HepG2 (cell line): ENCODE measurements at regions not wholly inside any gene's neighbourhood (a gene's known extent, or its start where the extent isn't known, plus 50 kb on each side); places are given as distances from the start of the nearest gene placed in this dataset.

Experiments used
- ATAC-seq: fragments of 200-7000 bp; cut with Tn5 transposase; 3 replicates; pipeline ENCODE4 v1.9.1; 2020; ENCODE audit warnings: mild to moderate bottlenecking, moderate library complexity
- BruUV-seq: library from RNA; stranded (reverse); fragments of 400-500 nt; replicated peaks from 2 replicates; lab custom pipeline; 2021; lab: Mats Ljungman, UMichigan
- CTCF ChIA-PET: fragments of 300-600 bp; formaldehyde crosslinking; extraction: SDS; loops from one replicate; lab custom pipeline; 2021; ENCODE audit warnings: low total read pairs, inconsistent platforms, low intra/inter-chr PET ratio; lab: Yijun Ruan, JAX
- POLR2A ChIA-PET: fragments of 350-600 bp; sonication (Branson Sonifier 250); formaldehyde crosslinking; loops from one replicate; lab custom pipeline; 2020; ENCODE audit warnings: antibody characterized with exemption, inconsistent platforms; lab: Yijun Ruan, JAX
- DNase-seq: peaks from one replicate; pipeline ENCODE4 v3.0.0-alpha.2; 2015; ENCODE audit warnings: low spot score
- FAIRE-seq: peaks from 3 replicates; lab custom pipeline; 2011; peaks lifted over from hg19 to GRCh38; lab: Jason Lieb, UNC
- H2AFZ ChIP-seq: one replicate; pipeline ENCODE4 v1.6.1; 2011; ENCODE audit warnings: low read length, inconsistent platforms
- H3K27ac ChIP-seq: fragments of 300-600 bp; 3 replicates; pipeline ENCODE4 v1.8.0; 2011; ENCODE audit warnings: mixed run types, mild to moderate bottlenecking, mixed read lengths, low read length, inconsistent platforms; ENCODE audit not compliant: insufficient read depth; ENCODE audit errors: extremely low read length
- H3K27me3 ChIP-seq, 2 experiments: fragments of 200-600 bp in 1 of 2; 2 replicates in 1 of 2; 3 replicates in 1 of 2; pipeline versions ENCODE4 v1.6.0 to v1.8.0; 2011; ENCODE audit warnings: low read length in 2 of 2, mild to moderate bottlenecking in 2 of 2, moderate library complexity in 2 of 2, inconsistent platforms in 1 of 2; ENCODE audit not compliant: insufficient read depth in 2 of 2, control insufficient read depth in 1 of 2
- H3K36me3 ChIP-seq, 2 experiments: fragments of 200-600 bp in 1 of 2; replicated peaks in 1 of 2; 2 replicates in 1 of 2; 3 replicates in 1 of 2; pipeline versions ENCODE4 v1.5.1 to v1.8.0; 2011; ENCODE audit warnings: low read length in 2 of 2, inconsistent platforms in 1 of 2; ENCODE audit not compliant: insufficient read depth in 2 of 2, control insufficient read depth in 1 of 2
- H3K4me1 ChIP-seq: 2 replicates; pipeline ENCODE4 v1.5.1; 2012; ENCODE audit warnings: low read length, inconsistent platforms; ENCODE audit not compliant: insufficient read depth
- H3K4me2 ChIP-seq: 2 replicates; pipeline ENCODE4 v1.6.0; 2011; ENCODE audit warnings: low read depth, low read length, inconsistent platforms
- H3K4me3 ChIP-seq, 3 experiments: fragments of 200-600 bp in 1 of 3; sonication (generic), shearing (Covaris generic) in 1 of 3; replicated peaks in 1 of 3; 2 replicates each; pipeline ENCODE4 v1.5.1; 2011 to 2016; ENCODE audit warnings: low read length in 3 of 3, inconsistent platforms in 2 of 3, low read depth in 2 of 3, mild to moderate bottlenecking in 2 of 3, control low read depth in 1 of 3, mixed read lengths in 1 of 3; ENCODE audit not compliant: insufficient read depth in 1 of 3
- H3K79me2 ChIP-seq: one replicate; pipeline ENCODE4 v1.6.1; 2011; ENCODE audit warnings: low read length, inconsistent platforms; ENCODE audit not compliant: insufficient read depth
- H3K9ac ChIP-seq: 2 replicates; pipeline ENCODE4 v1.6.0; 2011; ENCODE audit warnings: mild to moderate bottlenecking, low read depth, low read length, inconsistent platforms; ENCODE audit not compliant: insufficient read depth
- H3K9me3 ChIP-seq: 2 replicates; pipeline ENCODE4 v1.5.1; 2012; ENCODE audit warnings: mild to moderate bottlenecking, low read length
- H4K20me1 ChIP-seq: 2 replicates; pipeline ENCODE4 v1.6.0; 2011; ENCODE audit warnings: inconsistent platforms, mild to moderate bottlenecking, low read length, moderate library complexity; ENCODE audit not compliant: insufficient read depth
- ADNP ChIP-seq: sonication (generic); formaldehyde crosslinking; IDR thresholded peaks from 2 replicates; pipeline ENCODE4 v1.4.0; 2020; ENCODE audit warnings: missing genetic modification reagents
- HOMEZ ChIP-seq: IDR thresholded peaks from 2 replicates; pipeline ENCODE4 v1.6.1; 2016; ENCODE audit warnings: low read depth
- KAT2B ChIP-seq: fragments of 150-350 bp; IDR thresholded peaks from 2 replicates; pipeline ENCODE4 v1.6.1; 2014; ENCODE audit warnings: low read depth, low read length, borderline replicate concordance
- MLX ChIP-seq: IDR thresholded peaks from 2 replicates; pipeline ENCODE4 v1.6.1; 2016
- RAD21 ChIP-seq: fragments of 450-650 bp; formaldehyde crosslinking; IDR thresholded peaks from 2 replicates; pipeline ENCODE4 v1.5.0; 2020; ENCODE audit warnings: mild to moderate bottlenecking
- SMARCC2 ChIP-seq: fragments of 450-650 bp; IDR thresholded peaks from 2 replicates; pipeline ENCODE4 v1.6.1; 2017; ENCODE audit warnings: antibody characterized with exemption, mild to moderate bottlenecking
- SP5 ChIP-seq: IDR thresholded peaks from 2 replicates; pipeline ENCODE4 v1.6.1; 2016; ENCODE audit warnings: low read depth, borderline replicate concordance
- THAP8 ChIP-seq: sonication (generic); formaldehyde crosslinking; IDR thresholded peaks from 2 replicates; pipeline ENCODE4 v1.5.1; 2020; ENCODE audit warnings: missing genetic modification reagents, mild to moderate bottlenecking, borderline replicate concordance
- TRIM24 ChIP-seq: sonication (generic); formaldehyde crosslinking; IDR thresholded peaks from 2 replicates; pipeline ENCODE4 v1.8.0; 2022; ENCODE audit warnings: mild to moderate bottlenecking, missing genetic modification reagents
- TSC22D2 ChIP-seq: sonication (generic); formaldehyde crosslinking; IDR thresholded peaks from 2 replicates; pipeline ENCODE4 v1.5.1; 2020; ENCODE audit warnings: missing genetic modification reagents, mild to moderate bottlenecking, borderline replicate concordance
- ZBTB8A ChIP-seq: sonication (generic); formaldehyde crosslinking; IDR thresholded peaks from 2 replicates; pipeline ENCODE4 v1.4.0; 2020; ENCODE audit warnings: mild to moderate bottlenecking, low read depth, missing genetic modification reagents, borderline replicate concordance
- ZFP36L2 ChIP-seq: sonication (generic); formaldehyde crosslinking; IDR thresholded peaks from 2 replicates; pipeline ENCODE4 v1.4.0; 2020; ENCODE audit warnings: missing genetic modification reagents
- ZHX1 ChIP-seq: sonication (generic); formaldehyde crosslinking; IDR thresholded peaks from 2 replicates; pipeline ENCODE4 v1.8.1; 2022; ENCODE audit warnings: low read depth, mild to moderate bottlenecking, missing genetic modification reagents
- ZNF484 ChIP-seq: sonication (generic); formaldehyde crosslinking; IDR thresholded peaks from 2 replicates; pipeline ENCODE4 v1.5.1; 2020; ENCODE audit warnings: mild to moderate bottlenecking, low read depth, missing genetic modification reagents, borderline replicate concordance
- ZNF556 ChIP-seq: sonication (generic); formaldehyde crosslinking; IDR thresholded peaks from 2 replicates; pipeline ENCODE4 v1.4.0; 2020; ENCODE audit warnings: mild to moderate bottlenecking, missing genetic modification reagents, borderline replicate concordance
- ZNF780A ChIP-seq: sonication (generic); formaldehyde crosslinking; IDR thresholded peaks from 2 replicates; pipeline ENCODE4 v1.8.0; 2022; ENCODE audit warnings: mild to moderate bottlenecking, missing genetic modification reagents, moderate library complexity
- WGBS: methylation state at CpG from one replicate; pipeline ENCODE4 v1.1.6; 2017; ENCODE audit warnings: low lambda C conversion rate; 5-methylcytosine and 5-hydroxymethylcytosine counted together
- in situ Hi-C: cut with HindIII; loops from 2 replicates; pipeline ENCODE4 v1.10.0; 2017; ENCODE audit warnings: low pct_unique_long_range_greater_than_20kb; ENCODE audit not compliant: extremely low pct_ligation_motif_present
- intact Hi-C: fragments of 100-400 bp; cut with micrococcal nuclease; formaldehyde crosslinking; loops from one replicate; pipeline ENCODE4 v1.10.0; 2022; ENCODE audit not compliant: unreplicated experiment

- no peaks in the 10 kb centered on the region for H3K4me1 ChIP-seq
- H3K4me2 ChIP-seq = no peak overlapping the region
- ChIA-PET CTCF (no interaction called here), POLR2A (no interaction called here)
- no peak overlapping the region for H3K9ac ChIP-seq
- intact Hi-C loops = no loop called here
- no peak overlapping the region for H3K4me3 ChIP-seq
- DNase-seq (no peak), ATAC-seq (no peak), FAIRE-seq (no peak)
- WGBS = 33% methylated on average over 4 of the region's 4 CpGs
- H2AFZ ChIP-seq = no peak overlapping the region
- no peaks in the 10 kb centered on the region for H4K20me1 ChIP-seq
- no peak overlapping the region for H3K27ac ChIP-seq
- H3K9me3 ChIP-seq = no peaks in the 10 kb centered on the region
- H3K36me3 ChIP-seq = no peaks in the 10 kb centered on the region
- H3K79me2 ChIP-seq = no peaks in the 10 kb centered on the region
- no TSS peak for BruUV-seq
- in situ Hi-C loops = no loop called here
- TF ChIP-seq SP5 (no peak), ADNP (CRISPR knock-in tag) (no peak), ZNF484 (CRISPR knock-in tag) (no peak), ZFP36L2 (no peak), TSC22D2 (CRISPR knock-in tag) (no peak), ZBTB8A (CRISPR knock-in tag) (no peak)
- H3K27me3 ChIP-seq = no peaks in the 10 kb centered on the region
These were observed 531.4 kb upstream of the NBEA start for GRCh38 chr13:34410678-34411077.

GRCh38 chr13:34411177-34411576, 530.9 kb upstream of the NBEA start:
- ATAC-seq (no peak), FAIRE-seq (no peak), DNase-seq (no peak)
- Histone ChIP-seq H3K9ac (no peak overlapping the region), H4K20me1 (no peaks in the 10 kb centered on the region), H3K4me2 (no peak overlapping the region), H2AFZ (no peak overlapping the region), H3K4me3 (no peak overlapping the region), H3K4me1 (no peaks in the 10 kb centered on the region), H3K27me3 (no peaks in the 10 kb centered on the region), H3K9me3 (no peaks in the 10 kb centered on the region), H3K79me2 (no peaks in the 10 kb centered on the region), H3K36me3 (no peaks in the 10 kb centered on the region), H3K27ac (no peak overlapping the region)
- in situ Hi-C loops = no loop called here
- 3% methylated on average over 1 of the region's 1 CpG for WGBS
- BruUV-seq = no TSS peak
- intact Hi-C loops = no loop called here
- ChIA-PET CTCF (no interaction called here), POLR2A (no interaction called here)
- no peak for TF ChIP-seq HOMEZ (CRISPR knock-in tag)
- no peak for TF ChIP-seq TRIM24 (CRISPR knock-in tag)
- no peak for TF ChIP-seq SMARCC2
- no peak for TF ChIP-seq THAP8
- TF ChIP-seq ZNF780A = no peak
- no peak for TF ChIP-seq RAD21 (CRISPR knock-in tag)
- TF ChIP-seq KAT2B = no peak
- TF ChIP-seq ZNF556 (CRISPR knock-in tag) = no peak
- no peak for TF ChIP-seq MLX (CRISPR knock-in tag)
- TF ChIP-seq ZHX1 = no peak
